ENCODE measurements at regions not wholly inside any gene's neighbourhood (a gene's known extent, or its start where the extent isn't known, plus 50 kb on each side); places are given as distances from the start of the nearest gene placed in this dataset.

DNA sequence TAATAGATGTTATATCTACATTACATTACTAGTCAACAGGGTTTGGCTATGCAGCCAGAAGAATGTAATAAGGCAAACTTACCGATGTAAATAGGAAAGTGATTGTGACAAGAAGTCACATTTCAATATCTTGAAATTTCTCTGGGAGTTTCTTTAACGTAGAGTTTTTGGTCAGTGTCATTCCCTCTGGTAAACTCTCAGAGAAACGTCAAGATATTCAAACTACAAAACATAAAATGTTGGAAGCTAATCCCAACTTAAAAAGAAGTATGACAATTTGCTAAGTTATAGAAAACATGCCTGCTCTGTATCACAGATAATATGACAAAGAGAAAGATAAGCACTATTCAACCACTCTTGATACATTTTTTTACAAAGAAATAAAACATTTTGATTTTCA, 111.2 kb upstream of the PRICKLE2 start:
- no peak overlapping the region for H3K4me3 ChIP-seq (replicated peaks in 1 of 3)
- no peaks in the 10 kb centered on the region for H3K9me3 ChIP-seq
- TF ChIP-seq POLR2A (IDR thresholded peaks at IDR 0.05), result no peak
- TF ChIP-seq, protein P1, sequence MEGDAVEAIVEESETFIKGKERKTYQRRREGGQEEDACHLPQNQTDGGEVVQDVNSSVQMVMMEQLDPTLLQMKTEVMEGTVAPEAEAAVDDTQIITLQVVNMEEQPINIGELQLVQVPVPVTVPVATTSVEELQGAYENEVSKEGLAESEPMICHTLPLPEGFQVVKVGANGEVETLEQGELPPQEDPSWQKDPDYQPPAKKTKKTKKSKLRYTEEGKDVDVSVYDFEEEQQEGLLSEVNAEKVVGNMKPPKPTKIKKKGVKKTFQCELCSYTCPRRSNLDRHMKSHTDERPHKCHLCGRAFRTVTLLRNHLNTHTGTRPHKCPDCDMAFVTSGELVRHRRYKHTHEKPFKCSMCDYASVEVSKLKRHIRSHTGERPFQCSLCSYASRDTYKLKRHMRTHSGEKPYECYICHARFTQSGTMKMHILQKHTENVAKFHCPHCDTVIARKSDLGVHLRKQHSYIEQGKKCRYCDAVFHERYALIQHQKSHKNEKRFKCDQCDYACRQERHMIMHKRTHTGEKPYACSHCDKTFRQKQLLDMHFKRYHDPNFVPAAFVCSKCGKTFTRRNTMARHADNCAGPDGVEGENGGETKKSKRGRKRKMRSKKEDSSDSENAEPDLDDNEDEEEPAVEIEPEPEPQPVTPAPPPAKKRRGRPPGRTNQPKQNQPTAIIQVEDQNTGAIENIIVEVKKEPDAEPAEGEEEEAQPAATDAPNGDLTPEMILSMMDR (IDR thresholded peaks at IDR 0.05), result no peak
- DNase-seq, result no peak
- H3K27me3 ChIP-seq, result no peaks in the 10 kb centered on the region
- 81 to 87% methylated on average over 3 of the region's 3 CpGs for WGBS, 2 donors
- H3K4me1 ChIP-seq, result peaks cover 0 to 11% of the 10 kb centered on the region in 2 donors
- intact Hi-C loops (cut with DNase I), result no loop called here
- no peaks in the 10 kb centered on the region for H3K36me3 ChIP-seq
- H3K27ac ChIP-seq, result no peak overlapping the region

DNA sequence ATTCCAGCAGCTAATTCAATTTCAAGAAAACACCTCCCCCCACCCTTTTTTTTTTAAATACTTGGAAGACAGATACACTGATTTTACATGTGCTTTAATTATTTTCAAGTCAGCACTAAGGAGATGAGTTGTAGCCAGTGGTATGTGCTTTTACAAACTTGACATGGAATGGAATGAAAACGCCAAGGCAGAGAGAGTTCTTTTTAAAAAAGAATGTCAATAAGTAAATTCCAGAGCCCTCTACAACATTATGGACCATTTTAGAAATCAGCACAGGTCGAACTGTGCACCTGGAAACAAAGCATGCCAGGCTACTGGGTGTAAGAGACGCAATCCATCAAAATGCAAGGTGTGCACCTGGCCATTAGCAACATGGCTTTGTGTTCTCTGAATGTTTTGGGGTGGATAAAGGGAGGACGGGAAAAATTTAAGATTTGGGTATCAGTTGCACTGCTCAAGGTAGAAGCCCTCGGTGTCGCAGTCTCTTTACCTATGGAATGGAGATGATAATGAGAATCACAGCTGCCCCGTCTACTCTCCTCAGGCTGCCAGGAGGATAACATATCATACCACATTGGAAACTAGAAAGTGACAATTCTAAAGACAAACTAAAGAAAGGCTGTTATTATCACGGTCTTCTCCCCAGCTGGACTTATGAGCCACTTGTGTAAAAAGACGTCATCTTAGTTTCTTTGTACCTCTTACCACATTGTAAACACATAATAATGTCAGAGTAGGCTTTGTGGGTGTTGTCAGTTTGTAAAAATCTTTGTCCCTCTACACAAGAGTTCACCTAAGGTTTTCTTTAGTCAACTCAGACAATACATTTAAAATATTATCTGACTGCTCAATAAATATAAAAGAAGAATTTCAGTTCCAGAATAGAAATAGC, 107.4 kb upstream of the PRICKLE2 start:
- no peaks in the 10 kb centered on the region for H3K27me3 ChIP-seq
- WGBS, 2 donors, result 67 to 70% methylated on average over 9 of the region's 9 CpGs
- H3K27ac ChIP-seq, result peak overlapping the region; percentile 10 to 88 (median 72)
- intact Hi-C loops (cut with DNase I), result no loop called here
- no peak overlapping the region for H3K4me3 ChIP-seq (replicated peaks in 1 of 3)
- no peaks in the 10 kb centered on the region for H3K36me3 ChIP-seq
- no peak for DNase-seq
- H3K9me3 ChIP-seq, result no peaks in the 10 kb centered on the region
- H3K4me1 ChIP-seq, result peaks cover 0 to 11% of the 10 kb centered on the region in 2 donors
- TF ChIP-seq, protein P1 (IDR thresholded peaks at IDR 0.05), result no peak
- TF ChIP-seq POLR2A (IDR thresholded peaks at IDR 0.05), result peak in 1 of 2 donors; percentile 30

DNA sequence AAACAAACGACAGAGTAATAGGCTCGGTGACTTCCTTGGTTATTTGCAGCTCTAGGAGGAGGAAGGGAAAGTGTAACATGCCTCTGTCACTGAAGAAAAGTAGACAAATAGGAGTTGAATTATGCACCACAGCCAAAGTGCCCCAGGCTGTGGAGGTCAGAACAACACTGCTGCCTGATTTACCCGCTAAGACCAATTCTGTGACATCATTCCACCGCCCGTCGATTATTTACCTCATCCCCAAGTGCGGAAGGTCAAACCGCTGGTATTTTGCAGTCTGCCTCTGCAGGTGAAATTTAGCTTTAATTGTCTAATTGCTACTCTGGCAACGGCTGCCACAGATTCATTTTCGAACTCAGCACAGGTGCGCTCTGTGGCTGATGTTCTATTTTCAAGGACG, 106.3 kb upstream of the PRICKLE2 start:
- H3K4me3 ChIP-seq (replicated peaks in 1 of 3), result no peak overlapping the region
- no peaks in the 10 kb centered on the region for H3K36me3 ChIP-seq
- 85 to 92% methylated on average over 12 of the region's 12 CpGs for WGBS, 2 donors
- intact Hi-C loops (cut with DNase I), result no loop called here
- H3K27ac ChIP-seq, result peak overlapping the region in 2 of 3 donors; percentile 64 to 88
- H3K4me1 ChIP-seq, result peaks cover 0 to 11% of the 10 kb centered on the region in 2 donors
- TF ChIP-seq, protein P1 (IDR thresholded peaks at IDR 0.05), result no peak
- no peak for TF ChIP-seq POLR2A (IDR thresholded peaks at IDR 0.05)
- no peaks in the 10 kb centered on the region for H3K27me3 ChIP-seq
- DNase-seq, result no peak
- H3K9me3 ChIP-seq, result no peaks in the 10 kb centered on the region

DNA sequence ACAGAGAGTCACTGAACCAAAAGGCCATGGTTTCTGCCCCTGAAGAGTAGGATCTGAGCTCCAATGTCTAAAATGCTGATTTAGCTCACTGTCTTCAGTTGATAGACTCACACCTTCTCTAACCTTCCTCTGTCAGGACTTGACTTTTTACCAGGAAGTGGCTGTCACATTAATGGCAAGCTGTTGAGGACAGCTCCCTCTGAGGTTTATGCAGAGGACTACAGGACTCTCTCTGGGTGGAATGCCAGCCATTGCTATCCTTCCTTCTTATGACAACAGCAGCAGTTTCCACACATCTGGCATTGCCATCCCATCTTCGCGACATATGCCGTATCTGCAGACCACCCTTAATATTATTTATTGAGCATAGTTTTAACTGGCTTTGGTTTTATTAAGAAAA, 103.8 kb upstream of the PRICKLE2 start:
- no peaks in the 10 kb centered on the region for H3K9me3 ChIP-seq
- intact Hi-C loops (cut with DNase I), result no loop called here
- no peak overlapping the region for H3K4me3 ChIP-seq (replicated peaks in 1 of 3)
- TF ChIP-seq, protein P1 (IDR thresholded peaks at IDR 0.05), result no peak
- no peak for TF ChIP-seq POLR2A (IDR thresholded peaks at IDR 0.05)
- 77 to 82% methylated on average over 3 of the region's 3 CpGs for WGBS, 2 donors
- no peak overlapping the region for H3K27ac ChIP-seq
- H3K27me3 ChIP-seq, result no peaks in the 10 kb centered on the region
- H3K4me1 ChIP-seq, result peaks cover 0 to 11% of the 10 kb centered on the region in 2 donors
- DNase-seq, result no peak
- no peaks in the 10 kb centered on the region for H3K36me3 ChIP-seq

DNA sequence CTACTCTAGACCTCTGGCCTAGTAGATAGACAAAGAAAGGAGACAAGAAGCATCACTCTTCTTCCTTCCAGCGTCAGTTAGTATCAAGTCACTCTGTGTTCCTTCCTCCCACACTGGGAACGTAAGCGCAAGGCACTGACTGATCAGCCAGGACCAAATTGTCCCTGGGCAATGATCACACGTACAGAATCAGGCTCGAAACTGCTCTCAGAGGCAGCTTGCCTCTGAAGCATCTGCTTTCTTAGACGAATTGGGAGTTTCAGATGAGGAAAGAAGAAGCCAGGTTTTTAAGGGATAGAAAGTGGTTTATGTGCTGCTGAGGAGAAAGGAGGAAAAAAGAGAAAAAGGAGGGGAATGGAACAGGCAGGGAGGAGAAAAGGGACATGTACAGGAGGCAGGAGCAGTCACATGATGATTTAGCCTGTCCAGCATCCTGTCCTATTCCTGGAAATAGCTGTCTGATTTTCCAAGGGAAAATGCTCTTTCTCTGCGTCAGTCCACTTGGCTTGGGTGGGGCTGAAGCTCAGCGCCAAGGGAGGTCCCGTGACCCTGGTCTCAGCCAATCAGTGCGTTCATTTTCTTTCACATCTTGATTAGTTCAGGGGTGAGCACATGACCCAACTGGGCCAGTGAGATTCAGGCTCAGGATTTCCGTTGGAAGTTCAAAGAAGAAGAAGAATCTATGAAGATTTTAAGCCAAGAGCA, 102.0 kb upstream of the PRICKLE2 start:
- intact Hi-C loops (cut with DNase I), result no loop called here
- Histone ChIP-seq H3K4me3 (replicated peaks in 1 of 3) (no peak overlapping the region), H3K27ac (peak overlapping the region; percentile 39 to 46 (median 40)), H3K36me3 (no peaks in the 10 kb centered on the region), H3K27me3 (no peaks in the 10 kb centered on the region), H3K9me3 (no peaks in the 10 kb centered on the region), H3K4me1 (peaks cover 0 to 6% of the 10 kb centered on the region in 2 donors)
- peak; percentile 16 to 17 for DNase-seq
- TF ChIP-seq, protein P1 (IDR thresholded peaks at IDR 0.05), result no peak
- TF ChIP-seq POLR2A (IDR thresholded peaks at IDR 0.05), result no peak
- 75 to 76% methylated on average over 11 of the region's 11 CpGs for WGBS, 2 donors
